GM18498 (cell line): ENCODE measurements at regions not wholly inside any gene's neighbourhood (a gene's known extent, or its start where the extent isn't known, plus 50 kb on each side); places are given as distances from the start of the nearest gene placed in this dataset.
"Not testable (repeated sequence)": the region's sequence is repeated elsewhere in the genome, so short reads cannot be mapped to it uniquely, and the experiment has no call there.

Experiments used
- ATAC-seq: cut with Tn5 transposase; IDR thresholded peaks from one replicate; pipeline ENCODE4 v1.9.1; 2021; ENCODE audit warnings: mild to moderate bottlenecking, moderate library complexity; ENCODE audit not compliant: unreplicated experiment

GRCh38 chr20:47440857-47441773 is 60.6 kb upstream of the NCOA3 start:
- ATAC-seq = no peak

GRCh38 chr20:47441774-47442150 is 59.9 kb upstream of the NCOA3 start:
- ATAC-seq = no peak

GRCh38 chr20:47443060-47443459 is 58.6 kb upstream of the NCOA3 start:
- ATAC-seq = not testable (repeated sequence)

- ATAC-seq = no peak
These were observed 57.1 kb upstream of the NCOA3 start for GRCh38 chr20:47444584-47444983.

GRCh38 chr20:47445291-47445690 is 56.4 kb upstream of the NCOA3 start:
- no peak for ATAC-seq

GRCh38 chr20:47447350-47448296 is 54.1 kb upstream of the NCOA3 start:
- not testable (repeated sequence) for ATAC-seq

GRCh38 chr20:47448429-47448828 is 53.3 kb upstream of the NCOA3 start:
- ATAC-seq = no peak

GRCh38 chr20:47451602-47451904 is 50.1 kb upstream of the NCOA3 start:
- ATAC-seq = no peak
